HG03135 (cell line): ENCODE measurements at regions not wholly inside any gene's neighbourhood (a gene's known extent, or its start where the extent isn't known, plus 50 kb on each side); places are given as distances from the start of the nearest gene placed in this dataset.

Source experiments
- ATAC-seq: cut with Tn5 transposase; IDR thresholded peaks from one replicate; pipeline ENCODE4 v1.9.1; 2021; ENCODE audit warnings: mild to moderate bottlenecking, moderate library complexity; ENCODE audit not compliant: unreplicated experiment

GRCh38 chr6:134510920-134511319 lies 193.0 kb upstream of the SGK1 start:
- ATAC-seq = no peak

GRCh38 chr6:134510142-134510541 lies 192.2 kb upstream of the SGK1 start:
- no peak for ATAC-seq

GRCh38 chr6:134508862-134509498 lies 191.1 kb upstream of the SGK1 start:
- ATAC-seq = no peak

GRCh38 chr6:134506162-134506561 lies 188.2 kb upstream of the SGK1 start:
- no peak for ATAC-seq

- ATAC-seq = no peak
These were observed 185.8 kb upstream of the SGK1 start for GRCh38 chr6:134503585-134504281.

GRCh38 chr6:134502614-134503549 lies 185.0 kb upstream of the SGK1 start:
- no peak for ATAC-seq

GRCh38 chr6:134495890-134496248 lies 178.0 kb upstream of the SGK1 start:
- ATAC-seq = no peak

GRCh38 chr6:134495203-134495889 lies 177.4 kb upstream of the SGK1 start:
- ATAC-seq = no peak

GRCh38 chr6:134493789-134494188 lies 175.9 kb upstream of the SGK1 start:
- ATAC-seq = no peak

GRCh38 chr6:134491477-134491876 lies 173.6 kb upstream of the SGK1 start:
- ATAC-seq = no peak

GRCh38 chr6:134482593-134483270 lies 164.8 kb upstream of the SGK1 start:
- no peak for ATAC-seq

- no peak for ATAC-seq
These were observed 164.1 kb upstream of the SGK1 start for GRCh38 chr6:134481966-134482365.

- ATAC-seq = no peak
These were observed 162.7 kb upstream of the SGK1 start for GRCh38 chr6:134480593-134480992.

- ATAC-seq = no peak
These were observed 161.0 kb upstream of the SGK1 start for GRCh38 chr6:134478764-134479399.

- no peak for ATAC-seq
These were observed 160.2 kb upstream of the SGK1 start for GRCh38 chr6:134477991-134478635.

GRCh38 chr6:134474955-134475354 lies 157.0 kb upstream of the SGK1 start:
- ATAC-seq = no peak

- no peak for ATAC-seq
These were observed 154.7 kb upstream of the SGK1 start for GRCh38 chr6:134472661-134473060.

- no peak for ATAC-seq
These were observed 154.1 kb upstream of the SGK1 start for GRCh38 chr6:134472046-134472445.

- ATAC-seq = no peak
These were observed 152.6 kb upstream of the SGK1 start for GRCh38 chr6:134470457-134470975.
